ENCODE measurements at regions not wholly inside any gene's neighbourhood (a gene's known extent, or its start where the extent isn't known, plus 50 kb on each side); places are given as distances from the start of the nearest gene placed in this dataset.

DNA sequence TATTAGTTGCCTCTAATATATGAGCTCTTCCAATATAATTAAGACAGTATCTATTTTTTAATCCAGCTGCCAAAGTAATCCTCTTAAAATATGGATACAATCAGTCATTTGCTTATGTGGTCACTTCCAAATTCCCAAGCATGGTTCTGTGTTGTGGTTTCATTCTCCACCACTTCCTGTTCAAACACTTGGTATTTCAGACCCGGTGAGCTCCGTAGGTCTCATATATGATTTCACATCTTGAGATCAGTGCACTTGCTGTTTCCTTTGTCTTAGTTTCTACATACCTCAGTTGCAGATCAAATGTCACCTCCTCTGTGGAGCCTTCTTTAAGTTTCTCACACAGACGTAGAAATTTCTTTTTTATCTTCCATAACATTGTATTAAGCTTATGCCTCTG, 254.2 kb downstream of the KCNS3 start:
- DNase-seq (ENCODE audit: low read depth) = no peak

DNA sequence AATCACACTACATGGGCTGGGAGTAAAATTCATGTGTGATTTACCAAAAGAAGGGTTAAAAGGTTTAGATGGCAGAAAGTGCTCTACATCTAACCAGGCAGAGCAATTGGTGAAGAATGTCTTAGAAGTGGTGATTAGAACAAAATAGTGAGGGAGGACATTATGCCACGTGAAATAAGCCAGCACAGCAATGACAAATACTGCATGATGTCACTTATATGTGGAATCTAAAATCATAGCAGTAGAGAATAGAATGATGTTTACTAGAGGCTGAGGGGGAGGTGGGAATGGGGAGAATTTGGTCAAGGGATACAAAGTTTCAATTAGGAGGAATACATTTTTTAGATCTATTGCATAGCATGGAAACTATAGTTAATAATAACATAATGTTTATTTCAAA, 253.3 kb downstream of the KCNS3 start:
- DNase-seq (ENCODE audit: low read depth) = no peak

DNA sequence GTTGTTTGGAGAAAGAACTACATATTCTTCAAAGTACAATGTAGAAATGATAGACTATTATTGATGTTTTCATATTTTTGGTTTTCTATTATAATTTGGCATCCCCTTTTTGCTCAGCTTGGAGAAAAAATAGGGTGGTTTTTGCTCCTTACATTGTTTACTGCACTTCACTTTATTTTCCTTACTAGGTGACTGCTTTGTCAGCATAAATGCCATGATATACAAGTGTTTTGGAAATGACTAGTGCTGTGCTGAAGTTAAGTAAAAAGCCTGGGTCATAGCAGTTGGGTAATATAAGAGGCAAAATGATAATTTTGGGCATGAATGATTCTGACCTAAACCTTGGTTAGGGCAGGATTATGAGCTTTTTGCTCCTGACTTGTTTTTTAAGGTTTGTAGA, 250.9 kb downstream of the KCNS3 start:
- DNase-seq (ENCODE audit: low read depth) = no peak

DNA sequence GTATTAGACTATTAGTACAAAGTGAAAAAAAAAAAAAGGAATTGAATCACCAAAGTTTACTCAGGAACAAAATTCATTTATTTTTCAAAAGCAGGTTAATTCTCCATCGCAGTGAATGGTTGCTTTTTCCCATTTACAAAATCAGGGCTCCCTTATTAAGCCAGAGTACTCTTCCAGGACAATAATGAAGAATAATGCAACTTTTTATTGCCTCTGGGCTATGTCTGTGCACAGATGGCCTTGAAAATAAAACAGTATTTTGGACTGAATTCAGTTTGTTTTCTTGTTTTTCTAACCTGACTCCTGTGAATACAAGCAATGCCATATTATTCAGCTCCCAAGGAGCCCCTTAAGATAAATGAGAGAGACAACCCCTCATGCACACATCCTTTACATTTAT, 246.8 kb downstream of the KCNS3 start:
- DNase-seq (ENCODE audit: low read depth) = no peak

DNA sequence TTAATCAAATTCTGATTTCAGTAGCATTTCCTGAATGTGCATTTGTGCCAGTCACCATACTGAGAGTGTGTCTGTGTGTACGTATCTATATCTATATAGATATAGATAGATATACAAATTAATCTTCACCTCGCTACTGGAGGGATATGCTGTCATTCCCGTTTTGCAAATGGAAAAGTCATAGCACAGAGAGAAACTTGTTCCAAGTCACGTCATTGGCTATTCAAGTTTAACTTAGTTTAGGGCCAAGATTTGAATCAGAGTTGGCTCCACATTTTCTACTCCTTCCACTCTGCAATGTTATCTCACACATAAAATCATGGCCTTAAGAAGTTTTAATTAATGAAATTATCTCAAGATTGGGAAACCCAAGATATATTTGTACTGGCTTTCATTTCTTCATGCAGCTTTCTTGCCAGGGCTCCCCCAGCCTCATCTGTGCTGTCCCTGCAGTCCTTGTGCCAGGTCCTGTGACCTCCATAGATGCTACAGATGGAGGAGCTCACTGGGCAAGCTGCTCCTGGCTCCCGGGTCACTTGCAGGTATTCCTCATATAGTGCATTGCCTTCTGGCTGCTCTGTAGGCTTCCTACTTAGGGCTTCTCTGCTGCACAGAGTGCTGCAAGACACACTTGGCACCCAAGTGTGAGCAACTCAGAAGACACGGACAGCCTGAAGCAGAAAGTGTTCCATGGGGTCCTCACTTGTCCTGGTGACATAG, 245.8 kb downstream of the KCNS3 start:
- no peak for DNase-seq (ENCODE audit: low read depth)

DNA sequence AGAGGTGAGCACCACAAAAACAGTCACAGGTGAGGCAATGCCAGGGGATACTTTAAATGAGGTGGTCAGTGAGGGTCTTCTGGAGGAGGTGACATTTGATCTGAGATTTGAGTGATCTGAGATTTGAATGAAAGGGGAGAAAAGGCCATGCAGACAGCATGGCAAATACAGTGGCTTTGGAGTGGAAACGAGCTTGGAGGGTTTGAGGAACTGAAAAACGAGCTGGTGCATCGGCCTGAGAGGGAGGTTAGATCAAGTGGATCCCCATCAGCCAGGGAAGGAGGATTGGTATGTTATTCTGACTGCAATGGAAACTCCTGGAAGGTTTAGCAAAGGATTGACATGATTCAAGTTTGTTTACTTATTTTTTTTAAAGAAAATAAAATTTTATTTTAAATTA, 245.1 kb downstream of the KCNS3 start:
- no peak for DNase-seq (ENCODE audit: low read depth)

DNA sequence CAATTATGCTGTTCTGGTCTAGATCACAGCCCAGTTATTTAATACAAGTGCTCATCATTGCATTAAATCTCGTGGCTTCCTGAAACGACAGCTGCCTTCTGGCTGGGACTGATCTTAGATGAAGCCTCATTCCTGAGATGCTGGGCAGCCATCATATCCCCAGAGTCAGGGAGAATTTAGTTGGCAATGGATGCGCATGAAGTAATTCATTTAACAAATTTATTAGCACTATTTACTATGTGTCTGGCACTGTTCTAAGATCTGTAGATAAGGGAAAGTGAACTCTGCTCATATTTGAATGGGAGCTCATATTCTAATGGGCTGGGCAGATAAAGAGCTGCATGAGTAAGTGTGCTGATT, 244.7 kb downstream of the KCNS3 start:
- DNase-seq (ENCODE audit: low read depth) = no peak

DNA sequence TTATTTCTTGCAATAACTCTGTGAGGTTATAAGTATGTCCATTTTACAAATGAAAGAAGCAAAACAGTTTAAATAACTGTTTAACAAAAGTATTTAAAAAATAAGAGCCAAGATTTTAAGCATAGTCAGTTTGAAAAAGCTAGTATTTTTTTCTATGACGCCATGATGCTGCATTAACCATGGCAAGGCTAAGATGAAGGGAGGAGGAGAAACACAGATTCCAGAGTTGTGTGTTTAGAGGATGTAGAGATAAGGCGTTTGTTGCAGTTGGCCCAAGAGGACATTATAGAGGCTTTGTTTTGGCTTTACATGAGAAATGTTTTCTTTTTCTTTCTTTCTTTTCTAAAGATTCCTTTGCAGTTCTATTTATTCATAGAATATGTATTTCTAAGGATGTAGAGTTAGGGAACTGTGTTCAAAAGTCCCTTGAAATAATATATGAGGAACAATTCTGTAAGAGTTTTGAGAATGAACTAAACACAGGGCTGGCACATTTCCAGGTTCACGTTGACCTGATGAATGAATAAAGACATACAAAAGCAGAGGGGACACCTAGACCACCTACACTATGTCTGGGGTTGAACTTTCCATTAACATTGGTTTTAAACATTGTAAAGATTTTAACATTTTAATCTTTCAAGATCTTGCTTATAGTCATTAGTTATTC, 244.2 kb downstream of the KCNS3 start:
- DNase-seq (ENCODE audit: low read depth) = no peak

DNA sequence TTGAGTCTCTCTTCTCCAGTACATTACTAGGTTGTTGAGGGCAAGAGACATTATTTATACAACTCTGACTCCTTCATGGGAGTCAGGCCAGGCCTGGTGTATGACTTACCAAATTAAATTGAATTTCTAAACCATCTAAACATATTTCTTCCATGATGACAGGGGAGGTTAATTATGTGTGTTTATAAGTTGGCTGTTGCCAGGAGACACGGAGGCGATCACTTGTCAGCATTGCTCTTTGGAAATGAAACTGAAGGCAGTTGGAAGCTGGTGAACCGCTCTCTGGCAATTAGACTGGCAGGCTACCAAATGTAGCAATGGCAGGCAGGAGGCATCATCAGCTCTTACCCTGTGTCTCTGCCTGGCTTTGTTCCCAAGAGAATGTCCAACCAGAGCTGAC, 241.4 kb downstream of the KCNS3 start:
- DNase-seq (ENCODE audit: low read depth) = no peak

DNA sequence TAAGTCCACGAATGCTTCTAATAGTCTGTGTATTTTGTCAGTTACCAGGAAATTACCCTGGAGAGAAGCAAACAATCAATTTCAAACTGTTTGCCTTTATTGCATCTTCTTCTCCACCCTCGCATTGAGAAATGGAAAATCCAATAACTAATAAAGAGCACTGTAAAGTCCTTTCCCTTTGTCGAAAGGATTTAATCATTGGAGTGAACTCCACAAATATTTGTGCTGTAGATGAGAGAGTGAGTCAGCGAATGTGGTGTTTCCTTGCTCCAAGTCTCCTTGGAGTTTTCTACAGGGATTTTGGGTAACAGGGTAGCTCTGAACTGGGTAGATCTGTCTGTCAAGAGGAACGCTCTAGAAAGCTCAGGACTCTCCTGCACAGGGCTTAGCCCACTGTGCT, 240.2 kb downstream of the KCNS3 start:
- no peak for DNase-seq (ENCODE audit: low read depth)

DNA sequence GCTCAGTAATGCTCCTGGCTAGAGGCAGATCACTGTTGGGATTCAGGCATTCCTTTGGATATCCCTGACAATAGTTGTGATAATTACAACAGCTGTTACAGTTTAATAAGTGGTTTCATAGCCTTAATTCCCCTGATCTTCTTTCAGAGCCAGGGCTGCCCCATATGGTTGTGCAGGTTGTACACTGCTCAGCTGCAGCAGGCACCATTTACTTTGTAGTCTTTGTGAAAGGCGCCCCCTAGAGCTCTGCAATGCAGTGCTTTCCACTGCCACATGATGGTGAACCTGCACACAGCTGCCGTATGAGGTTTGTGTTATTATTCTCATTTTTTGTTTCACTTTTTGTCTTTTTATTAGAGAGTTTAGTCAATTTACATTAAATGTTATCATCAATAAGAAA, 239.1 kb downstream of the KCNS3 start:
- DNase-seq (ENCODE audit: low read depth) = peak; percentile 14

DNA sequence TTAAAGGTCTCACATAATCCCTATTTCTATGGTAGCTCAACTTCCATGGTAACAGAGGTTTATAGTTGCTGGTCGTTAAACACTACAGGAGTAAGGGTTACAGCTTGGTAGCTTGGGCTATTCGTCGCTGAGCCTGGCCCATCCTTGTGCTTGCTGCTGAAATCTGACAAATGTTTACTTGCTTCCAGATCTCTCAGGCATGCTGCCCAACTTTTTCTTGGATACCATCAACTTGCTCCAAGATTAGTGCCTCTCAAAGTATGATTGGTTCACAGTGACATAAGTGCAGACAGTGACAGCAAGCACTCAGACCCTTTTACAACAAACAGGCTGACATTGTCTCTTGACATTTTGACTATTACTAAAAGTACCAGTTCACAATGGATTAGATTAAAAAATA, 231.8 kb downstream of the KCNS3 start:
- no peak for DNase-seq (ENCODE audit: low read depth)

DNA sequence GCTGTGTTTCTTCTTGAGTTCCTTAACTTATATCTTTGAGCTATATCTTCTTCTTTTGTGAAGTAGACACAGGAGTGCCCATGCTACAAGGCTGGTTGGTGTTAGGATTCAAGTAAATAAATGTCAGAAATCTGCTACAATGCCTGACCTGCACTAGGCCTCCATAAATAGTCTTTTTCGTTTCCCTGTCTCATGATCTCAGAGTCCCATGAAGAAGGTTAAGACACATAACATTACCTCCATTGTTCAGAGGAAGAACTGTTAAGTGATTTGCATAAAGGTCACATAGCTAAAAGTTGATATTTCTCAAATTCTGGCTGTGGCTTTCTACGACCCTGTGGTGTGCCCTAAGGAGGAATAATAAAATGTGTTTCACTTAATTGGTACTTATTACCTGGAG, 228.4 kb downstream of the KCNS3 start:
- no peak for DNase-seq (ENCODE audit: low read depth)

DNA sequence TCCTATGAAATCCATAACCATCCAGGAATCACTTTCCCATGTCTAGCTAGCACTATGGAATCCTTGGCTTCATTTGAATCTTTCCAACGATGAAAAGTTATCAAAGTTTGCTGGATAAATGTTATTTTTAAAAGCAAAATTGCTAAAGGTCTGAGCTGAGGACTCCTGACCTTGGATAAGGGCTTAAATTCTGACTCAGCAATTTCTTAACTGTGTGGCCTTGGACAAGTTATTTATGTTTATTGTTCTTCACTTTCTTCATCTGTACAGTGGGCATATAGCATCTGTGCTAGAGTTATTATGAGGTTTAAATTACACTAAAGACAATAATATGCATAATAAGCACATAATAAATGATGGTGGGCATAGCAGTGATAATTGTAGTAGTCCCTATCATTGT, 227.5 kb downstream of the KCNS3 start:
- no peak for DNase-seq (ENCODE audit: low read depth)

DNA sequence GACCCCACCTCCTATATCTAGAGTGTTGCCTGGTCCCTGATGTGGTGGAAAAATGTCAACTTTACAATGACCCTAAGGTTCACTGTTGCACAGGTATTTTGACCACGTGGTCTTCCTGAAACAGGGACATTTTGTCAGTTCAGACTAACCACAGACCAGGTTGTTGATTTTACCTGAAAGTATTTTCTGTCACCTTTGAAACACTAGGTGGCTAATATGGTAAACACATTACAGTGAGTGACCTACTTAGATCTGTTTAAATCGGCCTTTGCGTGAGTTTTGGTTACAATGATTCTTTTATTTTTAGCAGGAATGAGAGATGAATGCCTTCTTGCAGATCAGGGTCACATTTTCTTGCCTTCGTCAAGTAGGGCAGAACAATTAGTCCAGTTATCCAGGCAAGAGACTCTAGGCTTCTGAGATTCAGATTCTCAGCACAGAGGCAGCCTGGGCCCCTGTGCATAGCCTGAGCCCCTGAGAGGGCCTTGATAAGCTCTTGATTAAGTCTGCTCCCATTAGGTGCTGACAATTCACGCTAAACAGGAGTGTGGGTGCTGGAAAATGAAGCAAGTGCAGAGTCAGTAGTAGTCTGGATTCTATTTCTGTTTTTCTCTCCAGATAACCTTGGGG, 226.2 kb downstream of the KCNS3 start:
- no peak for DNase-seq (ENCODE audit: low read depth)

DNA sequence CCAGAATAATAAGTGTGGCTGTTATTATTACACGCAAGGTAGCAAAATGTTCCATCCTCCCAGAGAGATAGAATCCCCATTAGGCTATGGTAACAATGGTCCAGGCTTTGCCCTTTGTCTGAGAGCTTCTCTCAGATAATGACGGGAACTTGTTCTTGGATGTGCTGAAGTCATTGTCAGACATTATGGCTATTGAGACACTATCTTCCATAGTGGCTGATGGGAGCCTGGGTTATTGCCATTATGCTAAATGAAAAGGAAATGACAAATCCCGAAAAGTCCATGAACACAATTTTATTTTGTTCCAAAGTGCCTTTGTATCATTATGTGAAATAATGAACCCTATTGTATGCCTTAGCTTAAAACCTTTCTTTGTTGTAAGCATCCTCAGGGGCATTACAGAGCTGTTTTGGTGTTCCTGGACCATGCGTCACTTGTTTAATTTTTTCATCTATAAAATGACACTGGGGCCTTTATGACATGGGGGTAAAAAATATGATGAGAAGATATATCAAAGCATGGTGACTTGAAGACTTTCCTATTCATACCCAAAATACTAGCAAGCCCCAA, 218.5 kb downstream of the KCNS3 start:
- DNase-seq (ENCODE audit: low read depth) = no peak

DNA sequence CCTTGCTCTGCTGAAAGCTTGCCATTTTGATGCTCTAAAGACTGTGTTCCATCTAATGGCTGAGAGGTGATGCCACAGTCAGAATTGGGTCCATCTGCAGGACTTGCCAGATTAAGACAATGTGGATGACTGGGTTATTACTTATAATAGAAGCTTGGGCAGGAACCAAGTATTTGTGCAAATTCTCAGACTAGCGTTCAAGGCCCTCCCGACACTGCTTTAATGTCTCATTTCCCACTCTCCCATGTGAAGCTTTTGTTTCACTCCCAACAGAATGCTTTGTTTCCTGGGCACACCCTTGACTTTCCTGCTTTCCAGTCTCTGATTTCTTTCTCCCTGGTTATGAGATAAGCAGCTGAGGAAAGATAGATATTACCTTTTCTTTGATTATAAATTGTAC, 215.8 kb downstream of the KCNS3 start:
- DNase-seq (ENCODE audit: low read depth) = no peak

DNA sequence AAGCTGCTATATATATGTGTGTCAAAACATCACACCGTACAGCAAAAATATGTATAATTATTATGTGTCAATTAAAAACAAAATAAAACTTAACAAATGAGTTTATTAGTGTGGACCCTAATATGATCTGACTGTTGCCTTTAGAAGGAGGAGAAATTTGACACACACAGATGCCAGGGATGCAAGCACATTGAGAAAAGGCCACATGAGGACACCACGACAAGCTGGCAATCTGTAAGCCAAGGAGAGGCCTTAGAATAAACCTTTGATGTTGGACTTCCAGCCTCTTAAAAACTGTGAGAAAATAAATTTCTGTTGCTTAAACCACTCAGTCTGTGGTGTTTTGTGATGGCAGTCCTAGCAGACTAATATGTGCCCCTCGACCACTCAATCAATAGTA, 214.7 kb downstream of the KCNS3 start:
- no peak for DNase-seq (ENCODE audit: low read depth)

DNA sequence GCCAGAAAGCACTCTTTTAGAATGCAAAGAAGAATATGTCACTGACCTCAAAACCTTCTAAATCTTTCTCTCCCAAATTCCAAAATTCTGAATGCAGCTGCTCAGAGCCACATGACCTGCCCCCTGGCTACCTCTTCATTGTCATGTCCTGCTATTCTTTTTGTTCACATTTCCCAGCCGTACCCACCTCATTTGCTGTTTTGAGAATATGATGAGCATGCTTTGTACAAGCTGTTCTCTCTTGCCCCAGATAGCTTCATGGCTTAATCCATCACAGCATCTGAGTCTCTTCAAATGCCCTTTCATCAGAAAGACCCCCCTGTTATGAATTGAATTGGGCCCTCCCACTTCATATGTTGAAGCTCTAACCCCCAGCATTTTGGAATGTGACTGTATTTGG, 214.3 kb downstream of the KCNS3 start:
- no peak for DNase-seq (ENCODE audit: low read depth)

DNA sequence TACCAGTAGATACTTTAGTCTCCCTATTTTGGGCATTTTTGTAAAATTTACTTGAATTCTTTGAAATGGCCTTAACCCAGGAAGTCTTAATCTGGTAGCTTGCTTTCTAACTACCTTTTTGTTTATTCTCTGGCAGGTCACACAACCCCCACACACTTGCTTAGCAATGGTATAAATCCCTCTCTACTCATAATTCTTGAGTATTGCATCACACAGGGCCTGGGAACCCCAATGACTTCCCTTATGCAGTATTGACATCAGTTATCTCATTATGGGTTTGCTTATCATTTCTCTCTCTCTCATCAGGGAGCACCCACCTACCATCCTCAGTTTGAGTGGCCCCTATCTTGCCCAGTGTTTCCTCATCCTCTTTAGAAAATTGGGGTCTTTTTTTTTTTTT, 207.1 kb downstream of the KCNS3 start:
- no peak for DNase-seq (ENCODE audit: low read depth)

DNA sequence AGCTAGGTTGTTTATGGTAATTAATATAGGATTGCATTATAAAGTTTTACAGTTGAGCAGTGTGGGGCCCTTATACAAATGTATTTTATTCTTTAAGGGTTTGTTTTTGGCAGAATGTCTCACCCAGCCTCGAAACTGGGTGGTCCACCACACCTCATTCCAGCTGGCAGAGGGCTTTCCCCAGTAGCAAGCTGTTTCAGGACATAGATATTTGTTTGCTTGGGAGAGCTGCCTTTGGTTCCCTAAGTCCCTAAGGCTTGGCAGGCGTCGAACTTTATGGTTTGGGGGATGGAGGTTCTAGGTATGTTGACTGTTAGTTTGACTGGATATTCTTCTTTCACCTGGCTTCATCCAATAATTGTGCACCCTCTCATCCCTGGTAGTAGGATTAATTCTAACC, 205.9 kb downstream of the KCNS3 start:
- no peak for DNase-seq (ENCODE audit: low read depth)

DNA sequence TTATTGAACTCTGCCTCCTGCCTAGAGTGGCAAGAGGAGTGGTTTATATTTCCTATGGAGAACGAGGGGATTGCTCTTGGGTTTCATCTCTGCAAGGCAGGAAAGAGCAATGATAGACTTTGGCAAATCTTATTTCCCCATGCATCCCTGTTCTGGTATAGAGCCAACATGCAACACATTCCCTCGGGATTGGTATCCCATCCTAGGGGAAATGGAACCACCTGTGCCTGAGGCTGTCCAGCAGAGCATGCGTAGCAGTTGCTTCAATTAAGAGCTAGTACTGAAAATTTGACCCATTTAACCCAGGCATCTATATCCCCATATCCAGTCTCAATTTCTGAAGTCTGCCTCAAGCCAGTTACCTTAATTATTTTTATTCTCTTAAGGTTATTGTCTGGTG, 205.3 kb downstream of the KCNS3 start:
- DNase-seq (ENCODE audit: low read depth) = no peak

DNA sequence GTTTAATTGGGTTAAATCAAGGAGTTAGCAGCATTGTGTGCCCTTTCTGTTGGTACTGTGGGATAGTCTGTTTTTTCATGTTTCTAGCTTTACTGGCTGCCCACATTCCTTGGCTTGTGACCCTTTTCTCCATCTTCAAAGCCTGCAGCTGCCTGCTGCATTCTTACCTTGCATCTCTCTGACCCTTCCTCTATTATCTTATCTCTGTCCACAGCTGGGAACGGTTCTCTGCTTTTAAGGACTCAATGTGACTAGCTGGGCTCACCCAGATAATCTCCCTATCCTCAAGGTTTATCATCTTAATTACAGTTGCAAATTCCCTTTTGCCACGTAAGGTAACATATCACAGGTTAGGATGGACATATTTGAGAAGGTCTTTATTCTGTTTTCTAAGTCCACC, 199.7 kb downstream of the KCNS3 start:
- DNase-seq (ENCODE audit: low read depth) = no peak

Measured in HS-5 (cell line).